NOMO-1 treated with dmso at 0.1 percent for 144 hours (cell line): ENCODE measurements at regions not wholly inside any gene's neighbourhood (a gene's known extent, or its start where the extent isn't known, plus 50 kb on each side); places are given as distances from the start of the nearest gene placed in this dataset.

ENCODE experiments used
- DNase-seq: peaks from one replicate; lab custom pipeline; 2025; ENCODE audit not compliant: unreplicated experiment; lab: John Stamatoyannopoulos, UW

DNA sequence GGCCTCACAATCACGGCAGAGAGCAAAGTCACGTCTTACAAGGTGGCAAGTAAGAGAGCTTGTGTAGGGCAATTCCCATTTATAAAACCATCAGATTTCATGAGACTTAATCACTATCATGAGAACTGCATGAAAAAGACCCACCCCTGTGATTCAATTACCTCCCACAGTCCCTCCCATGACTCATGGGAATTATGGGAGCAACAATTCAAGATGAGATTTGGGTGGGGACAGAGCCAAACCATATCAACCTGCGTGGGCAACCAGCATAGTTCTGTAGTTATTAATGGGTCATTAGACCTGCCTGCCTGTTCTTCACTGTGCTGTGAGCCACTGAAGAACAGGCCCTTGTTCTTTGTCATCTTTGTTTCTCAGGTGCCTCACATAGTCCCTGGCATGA is 593.7 kb upstream of the BOD1L1 start:
- DNase-seq: no peak

DNA sequence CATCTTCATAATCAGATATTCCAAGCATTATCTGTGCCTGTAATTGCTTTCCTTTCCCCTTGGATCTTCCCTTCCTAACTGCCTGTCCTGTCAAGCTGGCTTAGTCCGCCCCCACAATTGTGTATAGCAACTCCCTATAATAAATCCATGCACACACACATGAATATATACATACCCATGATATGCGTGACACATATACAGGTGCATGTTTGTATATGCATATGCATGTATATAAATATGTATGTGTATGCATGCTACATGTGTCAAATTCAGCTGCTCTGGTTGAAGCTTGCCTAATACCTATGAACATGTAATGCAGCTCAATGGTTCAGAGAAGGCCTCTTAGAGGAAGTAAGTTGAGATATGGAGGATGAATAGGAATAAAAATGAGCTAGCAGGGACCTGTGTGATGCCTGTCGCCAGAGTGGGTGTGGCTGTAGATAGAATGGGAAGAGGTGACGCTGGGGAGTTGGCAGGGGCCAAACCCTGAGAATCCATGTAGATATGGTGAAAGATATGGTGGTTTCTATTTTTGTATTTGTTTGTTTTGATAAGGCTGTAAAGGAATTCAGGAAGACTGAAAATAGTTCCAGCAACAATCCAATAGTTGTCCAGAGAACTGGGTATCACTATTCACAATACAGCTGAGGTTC is 595.0 kb upstream of the BOD1L1 start:
- no peak for DNase-seq

DNA sequence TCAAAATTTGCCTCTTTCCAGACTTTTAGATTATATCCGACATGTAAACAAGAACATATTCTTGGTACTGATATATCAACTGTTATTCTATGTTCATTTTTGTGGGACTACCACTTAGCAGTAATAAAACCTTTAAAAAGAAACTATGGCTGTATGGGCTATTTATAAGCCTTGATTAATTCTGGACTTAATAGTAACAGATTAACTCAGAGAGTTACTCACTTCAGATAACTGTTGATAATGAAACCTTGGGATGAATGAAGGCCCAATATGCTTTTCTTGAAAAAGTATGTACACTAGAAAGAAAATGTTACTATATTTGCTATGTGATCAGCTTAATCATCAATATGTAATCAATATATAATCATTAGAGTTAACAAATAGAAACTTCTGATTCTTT is 595.9 kb upstream of the BOD1L1 start:
- no peak for DNase-seq

GRCh38 chr4:14225688-14226207 is 598.2 kb upstream of the BOD1L1 start:
- DNase-seq: no peak

DNA sequence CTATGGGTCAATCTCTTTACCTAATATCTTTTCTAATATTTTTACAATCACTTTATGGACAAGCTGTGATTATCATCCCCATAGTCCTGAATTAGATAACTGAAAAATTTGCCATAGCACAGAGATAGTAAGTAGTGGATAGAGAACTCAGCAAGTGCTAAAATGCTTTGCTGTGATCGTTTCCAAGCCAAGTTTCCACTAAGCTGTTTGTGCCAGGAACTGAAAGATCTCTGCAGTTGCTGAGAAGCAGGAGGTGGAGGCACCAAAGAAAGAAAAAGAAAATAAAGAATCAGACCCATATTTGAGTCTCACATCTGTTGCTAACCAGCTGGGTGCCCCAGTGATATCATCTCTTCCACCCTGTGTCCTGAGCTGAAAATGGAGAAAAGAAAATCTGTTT is 605.6 kb upstream of the BOD1L1 start:
- DNase-seq: no peak

DNA sequence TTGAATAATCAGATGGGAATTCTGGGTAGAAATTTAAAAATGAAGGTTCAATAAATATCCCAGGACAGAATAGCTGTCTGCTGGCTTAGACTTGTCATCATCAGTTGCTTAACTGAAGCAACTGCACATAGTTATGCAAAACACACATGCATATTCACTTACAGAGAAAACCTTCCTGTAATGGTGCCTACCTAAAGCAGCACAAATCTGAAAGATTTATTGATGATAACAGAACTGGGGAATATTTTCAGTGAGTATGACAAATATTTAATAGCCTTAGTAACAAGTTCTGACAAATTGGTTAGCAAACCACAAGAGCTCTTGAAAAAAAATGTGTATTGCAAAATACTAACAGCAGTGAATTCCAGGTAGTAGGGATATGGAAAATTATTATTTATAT is 606.8 kb upstream of the BOD1L1 start:
- DNase-seq: no peak

DNA sequence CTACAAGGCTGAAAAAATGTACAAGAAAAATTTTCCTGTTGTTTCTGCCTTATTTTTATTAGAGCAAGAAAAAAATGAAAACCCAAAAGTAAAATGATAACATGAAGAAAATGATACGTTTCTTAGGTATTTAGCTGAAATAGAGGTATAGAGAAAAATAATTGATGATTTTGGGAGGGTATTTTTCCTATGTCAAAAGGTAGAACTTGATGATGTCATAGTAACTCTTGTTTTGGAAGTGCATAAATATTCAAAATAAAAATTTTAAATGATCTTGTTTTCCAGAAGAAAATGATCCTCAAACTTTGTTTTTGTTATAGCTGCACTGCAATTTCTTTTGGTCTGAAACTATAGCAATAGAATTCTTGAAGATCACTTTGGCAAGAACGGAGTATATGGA is 608.8 kb upstream of the BOD1L1 start:
- DNase-seq: no peak

DNA sequence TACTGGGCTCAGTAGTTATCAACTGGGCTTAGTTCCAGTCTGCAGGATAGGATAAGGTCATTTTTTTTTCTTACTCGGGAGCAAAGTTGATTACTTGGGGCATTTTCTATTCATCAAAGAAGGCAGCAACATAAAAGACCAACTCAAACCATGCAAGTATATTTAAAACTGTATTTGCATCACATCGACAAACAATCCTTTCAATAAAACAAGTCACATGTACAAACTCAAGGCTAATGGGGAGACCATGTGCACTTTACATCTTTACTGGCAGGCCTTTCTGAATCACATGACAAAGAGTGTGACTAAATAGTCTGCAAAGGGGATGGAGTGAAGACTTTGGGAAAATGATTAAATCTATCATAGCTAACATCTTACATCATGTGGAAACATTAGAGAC is 610.4 kb upstream of the BOD1L1 start:
- no peak for DNase-seq

DNA sequence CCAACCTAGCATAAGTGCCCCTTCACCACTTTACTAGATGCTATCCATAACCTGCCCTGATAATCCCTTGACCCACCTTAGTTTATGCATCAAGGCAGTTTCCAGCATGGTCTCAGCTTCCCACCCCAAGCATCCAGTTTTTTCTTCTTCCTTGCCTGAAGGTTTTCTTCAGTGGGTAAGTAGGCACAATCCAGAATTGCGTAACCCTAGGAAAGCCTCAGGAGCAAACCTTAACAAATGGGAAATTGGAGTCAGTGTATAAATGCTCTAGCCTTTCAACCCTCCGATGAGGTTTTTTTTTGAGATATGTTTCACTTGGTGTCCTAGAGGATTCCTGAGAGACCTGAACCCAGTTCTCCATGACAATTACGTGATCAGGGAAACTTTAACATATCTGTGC is 614.0 kb upstream of the BOD1L1 start:
- DNase-seq: no peak

DNA sequence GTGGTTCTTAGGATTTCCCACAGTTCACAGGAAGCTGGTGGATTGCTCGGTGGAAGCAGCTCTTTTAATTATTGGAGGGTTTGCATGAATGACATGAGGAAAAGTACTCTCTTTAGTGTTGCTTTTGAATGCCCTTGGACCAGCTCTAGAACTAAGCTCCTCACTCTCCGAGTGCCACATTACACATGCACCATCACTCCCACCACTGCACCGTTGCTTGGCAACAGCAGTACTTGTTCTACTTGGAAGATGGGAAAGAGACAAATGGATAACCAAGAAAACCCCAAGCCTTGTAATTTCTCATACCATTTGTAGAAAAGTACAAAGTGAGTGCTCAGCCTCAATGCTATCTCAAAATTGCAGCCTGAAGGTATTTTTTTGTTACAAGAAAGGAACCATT is 620.2 kb upstream of the BOD1L1 start:
- no peak for DNase-seq

GRCh38 chr4:14249226-14249625 is 621.7 kb upstream of the BOD1L1 start:
- DNase-seq: no peak

DNA sequence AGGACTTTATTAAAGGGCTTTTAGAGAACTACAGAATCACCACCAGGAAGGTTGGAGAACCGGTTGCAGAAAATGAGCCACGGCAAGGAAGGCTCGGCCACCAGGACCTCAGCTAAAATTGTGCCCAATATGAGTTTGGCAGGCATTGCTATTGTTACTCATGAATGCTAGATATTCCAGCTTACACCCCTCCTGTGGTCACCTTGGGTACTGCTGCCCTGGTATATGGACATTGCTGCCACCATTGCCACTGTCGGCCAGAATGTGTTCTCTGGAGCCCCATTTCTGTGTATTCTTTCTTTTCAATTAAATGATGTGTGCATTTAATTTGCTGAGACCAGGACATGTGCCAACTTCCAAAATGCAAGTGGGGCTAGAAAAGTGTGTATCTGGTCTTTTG is 626.7 kb upstream of the BOD1L1 start:
- no peak for DNase-seq

GRCh38 chr4:14254926-14255325 is 627.4 kb upstream of the BOD1L1 start:
- DNase-seq: no peak

DNA sequence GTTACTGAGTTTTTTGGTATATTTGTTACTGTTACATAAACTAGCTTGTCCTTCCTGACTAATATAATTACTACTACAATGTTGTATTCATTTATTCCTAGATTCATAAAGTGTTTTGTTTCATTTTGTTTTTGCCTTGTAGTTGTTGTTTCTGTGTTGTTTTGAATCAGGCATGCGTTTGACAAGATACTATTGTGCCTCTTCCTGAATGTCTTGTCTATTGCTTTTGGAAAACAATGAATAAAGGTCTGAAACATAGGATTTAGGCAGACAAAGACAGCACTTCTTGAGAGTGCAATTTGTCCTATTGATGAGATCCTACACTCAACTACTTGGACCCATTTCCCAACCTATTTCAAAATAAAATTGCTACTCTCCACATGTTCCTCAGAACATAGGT is 630.4 kb upstream of the BOD1L1 start:
- no peak for DNase-seq

DNA sequence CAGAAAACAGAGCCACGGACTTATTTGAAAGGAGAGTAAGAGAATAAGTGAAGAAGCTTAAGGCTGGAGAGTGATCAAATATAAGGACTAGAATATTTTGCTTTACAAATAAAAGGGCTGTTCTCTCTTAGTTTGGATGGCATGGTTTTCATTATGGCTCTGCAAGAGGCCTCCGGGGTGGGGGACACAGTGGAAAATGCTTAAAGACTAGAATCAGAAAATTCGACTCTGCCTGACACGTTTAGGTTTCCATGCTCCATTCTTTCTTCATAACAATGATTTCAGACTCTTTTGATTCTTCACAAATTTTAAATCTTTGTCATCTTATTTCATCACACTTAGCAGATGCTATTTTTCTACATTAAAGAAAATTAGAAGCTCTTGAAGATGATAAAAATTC is 632.4 kb upstream of the BOD1L1 start:
- no peak for DNase-seq

DNA sequence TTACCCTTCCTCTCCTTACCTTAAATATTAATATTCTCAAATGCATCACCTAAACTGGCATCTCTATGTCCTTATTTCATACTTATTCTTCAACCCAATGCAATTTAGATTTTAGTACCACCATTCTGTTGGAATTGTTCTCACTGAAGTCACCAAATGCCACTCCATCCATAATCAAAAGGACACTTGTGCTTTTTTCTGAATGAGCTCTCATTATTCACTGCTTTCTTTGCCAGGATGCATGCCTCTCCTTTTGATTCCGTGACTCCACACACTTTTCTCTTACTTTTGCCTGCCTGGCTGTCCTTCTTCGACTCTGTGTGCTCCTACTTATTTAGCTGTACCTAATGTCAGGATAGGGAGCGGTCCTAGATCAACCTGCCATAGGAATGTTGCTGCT is 633.1 kb upstream of the BOD1L1 start:
- DNase-seq: no peak

DNA sequence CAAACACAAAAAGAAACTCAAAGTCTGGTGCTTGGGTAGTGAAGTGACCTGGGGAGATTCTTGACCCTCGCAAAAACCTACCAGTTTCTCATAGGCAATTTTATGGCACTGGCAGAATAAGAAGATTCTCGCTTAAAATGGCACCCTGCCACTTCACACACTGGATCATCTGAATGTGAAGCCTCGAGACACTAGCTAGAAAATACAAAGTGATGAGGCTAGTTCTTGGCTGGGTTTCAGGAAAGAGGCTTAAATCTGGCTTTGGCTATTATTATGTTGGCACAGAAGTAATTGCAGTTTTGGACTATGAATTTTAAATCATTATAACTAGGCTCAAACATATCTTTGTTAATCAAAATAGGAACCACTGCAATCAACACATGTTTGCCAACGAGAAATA is 634.7 kb upstream of the BOD1L1 start:
- no peak for DNase-seq

DNA sequence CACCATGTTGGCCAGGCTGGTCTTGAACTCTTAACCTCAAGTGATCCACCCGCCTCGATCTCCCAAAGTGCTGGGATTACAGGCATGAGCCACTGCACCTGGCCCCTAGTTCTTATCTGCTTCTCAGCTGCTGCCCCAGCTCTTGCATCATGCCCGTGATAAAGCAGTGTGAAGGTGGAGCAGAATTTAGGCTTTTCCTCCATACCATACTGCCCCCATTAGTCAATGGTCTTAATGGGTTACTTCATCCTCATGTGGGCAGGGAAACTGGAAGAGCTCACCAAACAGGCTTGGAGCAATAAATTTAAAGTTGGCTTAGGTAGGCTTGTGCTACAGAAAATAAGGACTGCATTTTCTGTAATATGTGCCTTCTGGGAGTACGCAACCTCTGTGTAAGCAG is 636.9 kb upstream of the BOD1L1 start:
- no peak for DNase-seq

DNA sequence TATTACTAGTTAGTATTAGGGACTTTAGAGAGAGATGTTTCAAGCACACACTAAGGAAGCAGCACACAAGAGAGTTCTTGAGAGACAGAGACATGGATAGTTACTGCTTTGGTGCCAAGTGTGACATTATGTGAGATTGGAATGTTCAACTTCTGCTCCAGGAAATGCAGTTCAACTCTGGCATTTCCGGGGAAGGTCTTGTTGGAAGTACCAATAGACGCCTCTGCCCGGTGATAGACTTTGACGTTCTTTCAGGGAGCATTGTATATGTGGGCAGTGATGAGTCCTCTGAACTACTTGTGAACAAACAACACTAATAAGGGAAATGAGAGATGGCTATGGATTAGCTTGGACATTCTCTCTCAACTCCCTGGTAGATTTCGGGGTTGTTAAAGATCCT is 638.1 kb upstream of the BOD1L1 start:
- DNase-seq: no peak

DNA sequence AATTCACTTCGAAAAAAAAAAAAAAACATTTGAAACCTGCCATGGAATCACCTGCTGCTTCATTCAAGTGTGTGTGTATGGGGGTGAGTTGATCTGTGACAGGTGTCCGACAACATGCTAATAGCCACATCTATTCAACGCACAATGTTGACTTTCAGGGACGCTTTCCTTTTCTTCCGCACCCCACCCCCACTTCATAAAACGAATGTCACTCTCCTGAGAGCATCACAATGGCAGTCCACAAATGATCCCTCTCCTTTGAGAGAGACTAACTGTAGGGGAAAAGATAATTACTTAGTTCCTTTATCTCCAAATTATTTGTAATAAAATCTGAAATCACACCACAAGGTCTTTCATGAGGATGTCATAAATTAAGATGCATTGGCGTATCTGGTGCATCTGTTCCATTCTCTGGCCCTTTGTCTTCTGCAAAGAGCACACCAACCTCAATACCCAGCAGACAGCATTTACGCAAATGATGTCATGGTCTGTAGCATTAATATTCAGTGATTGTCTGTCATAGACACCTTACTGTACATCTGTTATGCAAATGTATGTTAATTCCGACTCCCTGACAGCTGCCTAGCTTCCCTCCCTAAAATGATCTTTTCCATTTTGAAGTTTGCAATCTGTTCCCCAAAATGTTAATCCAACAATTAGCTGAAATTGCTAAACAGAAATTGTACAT is 640.0 kb upstream of the BOD1L1 start:
- DNase-seq: no peak

DNA sequence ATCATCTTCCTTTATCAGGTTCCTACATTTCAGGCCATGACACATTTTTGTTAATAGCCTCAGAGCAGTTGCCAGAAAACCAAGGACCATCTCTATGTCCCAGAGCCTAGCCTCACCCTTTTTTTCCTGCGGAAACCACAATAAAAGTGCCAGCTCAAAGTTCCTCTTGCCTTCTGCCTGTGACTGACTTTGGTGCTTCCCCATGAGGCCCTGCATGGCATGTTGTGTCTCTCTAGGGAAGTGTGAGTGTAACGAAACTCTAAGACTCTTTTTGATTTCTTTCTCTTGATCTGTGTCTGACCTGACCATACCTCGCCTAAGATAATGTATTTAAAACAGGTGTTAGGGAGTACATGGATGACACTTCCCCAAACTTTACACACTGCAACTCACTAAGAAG is 642.3 kb upstream of the BOD1L1 start:
- DNase-seq: peak; percentile 90

DNA sequence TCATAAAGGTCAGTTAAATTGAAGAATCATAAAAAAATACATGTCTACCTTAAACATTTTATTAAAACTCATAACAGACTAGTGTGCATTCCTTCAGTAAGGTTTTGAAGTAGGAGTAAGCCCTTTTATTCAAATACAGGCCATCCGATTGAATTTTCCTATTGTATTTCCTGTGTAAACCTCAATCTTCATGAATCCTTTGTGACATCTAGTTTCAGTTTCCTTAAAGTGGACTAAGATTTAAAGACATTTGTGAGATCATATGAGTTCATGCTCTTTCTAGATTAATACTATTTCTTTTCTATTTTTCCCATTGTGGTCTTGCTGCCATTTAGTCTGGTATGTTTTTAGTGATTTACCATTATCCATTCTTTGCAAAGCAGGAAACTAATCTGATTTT is 644.7 kb upstream of the BOD1L1 start:
- no peak for DNase-seq

DNA sequence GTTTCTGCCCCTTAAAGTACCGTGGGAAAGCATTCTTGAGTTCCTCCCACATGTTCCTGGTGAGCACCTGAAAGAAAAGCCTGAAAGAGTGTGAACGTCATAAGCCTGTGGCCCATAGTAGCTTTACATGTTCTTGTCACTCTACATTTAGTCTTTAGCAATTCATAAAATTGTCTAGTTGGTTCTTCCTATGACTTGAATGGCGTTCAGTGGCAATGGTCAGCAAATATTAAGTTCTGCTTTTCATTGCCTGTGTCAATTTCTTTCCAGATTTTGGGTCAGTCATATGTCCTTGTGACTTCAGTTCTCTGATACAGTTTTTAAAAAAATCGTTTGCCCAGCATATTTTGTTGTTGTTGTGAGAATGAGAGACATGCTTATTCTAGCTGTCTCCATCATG is 650.0 kb upstream of the BOD1L1 start:
- DNase-seq: no peak
